ENCODE measurements at regions not wholly inside any gene's neighbourhood (a gene's known extent, or its start where the extent isn't known, plus 50 kb on each side); places are given as distances from the start of the nearest gene placed in this dataset.
"Not testable (repeated sequence)": the region's sequence is repeated elsewhere in the genome, so short reads cannot be mapped to it uniquely, and the experiment has no call there.

GRCh38 chr2:62654876-62655359 lies 50.6 kb upstream of the EHBP1 start:
- DNase-seq (ENCODE audit: extremely low spot score in 2 of 2) = no peak
- H3K27ac ChIP-seq = no peak overlapping the region
- H3K27me3 ChIP-seq = no peaks in the 10 kb centered on the region
- H3K36me3 ChIP-seq = no peaks in the 10 kb centered on the region
- no peaks in the 10 kb centered on the region for H3K9me3 ChIP-seq
- TF ChIP-seq POLR2A (IDR thresholded peaks at IDR 0.05) (no peak), POLR2AphosphoS5 (IDR thresholded peaks at IDR 0.05; ENCODE audit: insufficient read depth in 1 of 2, low read depth in 1 of 2) (no peak), CTCF (IDR thresholded peaks at IDR 0.05) (no peak)
- H3K4me1 ChIP-seq = peaks cover 14% of the 10 kb centered on the region
- intact Hi-C loops (cut with DNase I) = no loop called here
- no peak overlapping the region for H3K4me3 ChIP-seq

GRCh38 chr2:62654423-62654791 lies 51.1 kb upstream of the EHBP1 start:
- no peak for DNase-seq (ENCODE audit: extremely low spot score in 2 of 2)
- intact Hi-C loops (cut with DNase I) = no loop called here
- Histone ChIP-seq H3K4me3 (no peak overlapping the region), H3K27ac (no peak overlapping the region), H3K4me1 (peaks cover 9% of the 10 kb centered on the region), H3K9me3 (no peaks in the 10 kb centered on the region), H3K36me3 (no peaks in the 10 kb centered on the region), H3K27me3 (no peaks in the 10 kb centered on the region)
- TF ChIP-seq POLR2A (IDR thresholded peaks at IDR 0.05) (no peak), CTCF (IDR thresholded peaks at IDR 0.05) (no peak), POLR2AphosphoS5 (IDR thresholded peaks at IDR 0.05; ENCODE audit: insufficient read depth in 1 of 2, low read depth in 1 of 2) (no peak)

DNA sequence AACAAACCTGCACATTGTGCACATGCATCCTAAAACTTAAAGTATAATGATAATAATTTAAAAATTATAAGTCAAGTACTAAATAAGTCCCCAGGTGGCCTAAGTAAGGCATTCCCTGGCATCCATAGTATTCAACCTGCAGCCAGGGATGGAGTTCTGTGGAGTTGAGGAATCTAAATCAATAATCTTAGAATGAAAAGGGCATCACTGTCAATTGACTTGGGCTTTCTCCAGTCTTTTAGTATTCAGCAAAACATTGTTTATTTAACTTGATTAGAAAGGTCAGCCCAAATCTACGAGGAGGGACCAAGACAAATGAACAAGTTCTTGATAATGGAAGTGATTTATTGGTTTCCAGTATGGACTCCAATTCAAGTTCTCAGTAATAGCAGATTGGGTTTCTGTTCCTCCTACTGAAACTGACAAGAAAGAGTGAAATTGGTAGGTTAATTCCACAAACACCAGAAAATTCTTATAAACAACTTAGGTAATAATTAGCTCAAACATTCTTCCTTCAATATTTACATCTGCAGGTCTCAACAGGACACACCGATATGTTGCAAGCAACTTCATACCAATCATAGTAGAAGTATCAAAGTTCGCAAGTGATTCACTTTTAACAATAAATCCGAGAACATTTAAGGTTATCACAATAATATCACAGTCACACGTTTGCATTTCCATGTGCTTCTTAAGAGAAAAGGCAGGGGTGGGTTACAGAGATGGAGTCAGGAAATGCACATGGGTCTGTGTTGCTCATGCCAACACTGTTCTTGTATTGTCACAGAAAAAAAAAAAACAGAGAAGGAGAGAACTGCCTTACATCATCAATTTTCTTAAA lies 51.7 kb upstream of the EHBP1 start:
- TF ChIP-seq POLR2A (IDR thresholded peaks at IDR 0.05) = no peak
- no peak for TF ChIP-seq CTCF (IDR thresholded peaks at IDR 0.05)
- TF ChIP-seq POLR2AphosphoS5 (IDR thresholded peaks at IDR 0.05; ENCODE audit: insufficient read depth in 1 of 2, low read depth in 1 of 2) = no peak

GRCh38 chr2:62649087-62649486 lies 56.4 kb upstream of the EHBP1 start:
- H3K4me1 ChIP-seq; H3K27me3 ChIP-seq; intact Hi-C loops (cut with DNase I); H3K36me3 ChIP-seq; H3K9me3 ChIP-seq; H3K4me3 ChIP-seq; DNase-seq (ENCODE audit: extremely low spot score in 2 of 2); H3K27ac ChIP-seq: not testable (repeated sequence)

More for the DNA sequence above, 51.7 kb upstream of the EHBP1 start:
- Histone ChIP-seq H3K9me3 (no peaks in the 10 kb centered on the region), H3K27me3 (no peaks in the 10 kb centered on the region), H3K4me3 (no peak overlapping the region), H3K36me3 (no peaks in the 10 kb centered on the region), H3K27ac (no peak overlapping the region), H3K4me1 (peaks cover 3% of the 10 kb centered on the region)
- intact Hi-C loops (cut with DNase I) = no loop called here
- DNase-seq (ENCODE audit: extremely low spot score in 2 of 2) = no peak

- TF ChIP-seq POLR2A (IDR thresholded peaks at IDR 0.05) (no peak), POLR2AphosphoS5 (IDR thresholded peaks at IDR 0.05; ENCODE audit: insufficient read depth in 1 of 2, low read depth in 1 of 2) (no peak), CTCF (IDR thresholded peaks at IDR 0.05) (no peak)
- intact Hi-C loops (cut with DNase I) = no loop called here
- no peak overlapping the region for H3K4me3 ChIP-seq
- no peaks in the 10 kb centered on the region for H3K27me3 ChIP-seq
- H3K9me3 ChIP-seq = no peaks in the 10 kb centered on the region
- H3K4me1 ChIP-seq = peaks cover 18% of the 10 kb centered on the region
- no peak for DNase-seq (ENCODE audit: extremely low spot score in 2 of 2)
- no peak overlapping the region for H3K27ac ChIP-seq
- H3K36me3 ChIP-seq = no peaks in the 10 kb centered on the region
Measured at GRCh38 chr2:62643100-62643471, 62.4 kb upstream of the EHBP1 start.
